ENCODE measurements at regions not wholly inside any gene's neighbourhood (a gene's known extent, or its start where the extent isn't known, plus 50 kb on each side); places are given as distances from the start of the nearest gene placed in this dataset.

GRCh38 chr19:29329460-29330134 is 116.6 kb upstream of the UQCRFS1 start:
- WGBS (ENCODE audit: missing lambda C conversion rate), result 7% methylated on average over 5 of the region's 5 CpGs
- TF ChIP-seq HOXB13 (CRISPR knock-in tag; IDR thresholded peaks at IDR 0.05; ENCODE audit: low read depth), result 0 out of 2 replicates have a peak, but pooled peaks have one; percentile 56
- no peak for TF ChIP-seq BHLHE40 (IDR thresholded peaks at IDR 0.05; ENCODE audit: low read depth, low read length)
- TF ChIP-seq TP53 (CRISPR knock-in tag; IDR thresholded peaks at IDR 0.05), result no peak
- TF ChIP-seq CBX2 (IDR thresholded peaks at IDR 0.05; ENCODE audit: borderline replicate concordance, low read depth), result no peak
- no peak for TF ChIP-seq NPAS2 (CRISPR knock-in tag; IDR thresholded peaks at IDR 0.05; ENCODE audit: borderline replicate concordance)
- no peak for TF ChIP-seq HEYL (CRISPR knock-in tag; IDR thresholded peaks at IDR 0.05)
- no peak for TF ChIP-seq ATOH8 (CRISPR knock-in tag; IDR thresholded peaks at IDR 0.05; ENCODE audit: low read depth)
- no peak for TF ChIP-seq JUN (IDR thresholded peaks at IDR 0.05)
- TF ChIP-seq SMC3 (IDR thresholded peaks at IDR 0.05), result no peak
- TF ChIP-seq MYC (IDR thresholded peaks at IDR 0.05; ENCODE audit: borderline replicate concordance, low read length), result no peak
- TF ChIP-seq MAZ (IDR thresholded peaks at IDR 0.05; ENCODE audit: borderline replicate concordance, low read depth, low read length), result no peak
- TF ChIP-seq, protein P1, sequence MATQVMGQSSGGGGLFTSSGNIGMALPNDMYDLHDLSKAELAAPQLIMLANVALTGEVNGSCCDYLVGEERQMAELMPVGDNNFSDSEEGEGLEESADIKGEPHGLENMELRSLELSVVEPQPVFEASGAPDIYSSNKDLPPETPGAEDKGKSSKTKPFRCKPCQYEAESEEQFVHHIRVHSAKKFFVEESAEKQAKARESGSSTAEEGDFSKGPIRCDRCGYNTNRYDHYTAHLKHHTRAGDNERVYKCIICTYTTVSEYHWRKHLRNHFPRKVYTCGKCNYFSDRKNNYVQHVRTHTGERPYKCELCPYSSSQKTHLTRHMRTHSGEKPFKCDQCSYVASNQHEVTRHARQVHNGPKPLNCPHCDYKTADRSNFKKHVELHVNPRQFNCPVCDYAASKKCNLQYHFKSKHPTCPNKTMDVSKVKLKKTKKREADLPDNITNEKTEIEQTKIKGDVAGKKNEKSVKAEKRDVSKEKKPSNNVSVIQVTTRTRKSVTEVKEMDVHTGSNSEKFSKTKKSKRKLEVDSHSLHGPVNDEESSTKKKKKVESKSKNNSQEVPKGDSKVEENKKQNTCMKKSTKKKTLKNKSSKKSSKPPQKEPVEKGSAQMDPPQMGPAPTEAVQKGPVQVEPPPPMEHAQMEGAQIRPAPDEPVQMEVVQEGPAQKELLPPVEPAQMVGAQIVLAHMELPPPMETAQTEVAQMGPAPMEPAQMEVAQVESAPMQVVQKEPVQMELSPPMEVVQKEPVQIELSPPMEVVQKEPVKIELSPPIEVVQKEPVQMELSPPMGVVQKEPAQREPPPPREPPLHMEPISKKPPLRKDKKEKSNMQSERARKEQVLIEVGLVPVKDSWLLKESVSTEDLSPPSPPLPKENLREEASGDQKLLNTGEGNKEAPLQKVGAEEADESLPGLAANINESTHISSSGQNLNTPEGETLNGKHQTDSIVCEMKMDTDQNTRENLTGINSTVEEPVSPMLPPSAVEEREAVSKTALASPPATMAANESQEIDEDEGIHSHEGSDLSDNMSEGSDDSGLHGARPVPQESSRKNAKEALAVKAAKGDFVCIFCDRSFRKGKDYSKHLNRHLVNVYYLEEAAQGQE (IDR thresholded peaks at IDR 0.05), result peak; percentile 87
- no peak for TF ChIP-seq POLR2A (IDR thresholded peaks at IDR 0.05; ENCODE audit: low read length)
- TF ChIP-seq HES2 (IDR thresholded peaks at IDR 0.05), result no peak
- TF ChIP-seq, protein P2, sequence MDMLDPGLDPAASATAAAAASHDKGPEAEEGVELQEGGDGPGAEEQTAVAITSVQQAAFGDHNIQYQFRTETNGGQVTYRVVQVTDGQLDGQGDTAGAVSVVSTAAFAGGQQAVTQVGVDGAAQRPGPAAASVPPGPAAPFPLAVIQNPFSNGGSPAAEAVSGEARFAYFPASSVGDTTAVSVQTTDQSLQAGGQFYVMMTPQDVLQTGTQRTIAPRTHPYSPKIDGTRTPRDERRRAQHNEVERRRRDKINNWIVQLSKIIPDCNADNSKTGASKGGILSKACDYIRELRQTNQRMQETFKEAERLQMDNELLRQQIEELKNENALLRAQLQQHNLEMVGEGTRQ (IDR thresholded peaks at IDR 0.05), result no peak
- TF ChIP-seq E2F6 (IDR thresholded peaks at IDR 0.05; ENCODE audit: borderline replicate concordance, low read depth), result no peak
- TF ChIP-seq MAFK (IDR thresholded peaks at IDR 0.05; ENCODE audit: partially characterized antibody), result peak; percentile 15
- TF ChIP-seq EHMT2 (IDR thresholded peaks at IDR 0.05; ENCODE audit: low read depth), result peak; percentile 75; the same call in 1 of the 2 replicates
- no peak overlapping the region for H3K4me3 ChIP-seq
- POLR2A ChIA-PET, result no interaction called here
- H3K4me1 ChIP-seq, result no peaks in the 10 kb centered on the region
- DNase-seq (ENCODE audit: low read depth in 1 of 2, low spot score in 1 of 2) (peak in 1 of 2 experiments; percentile 36), FAIRE-seq (no peak), ATAC-seq (peak; percentile 33 to 40; a peak in 1 of 6 replicates)
- CTCF ChIA-PET, result interaction anchor here (1.1 kb wide), 2 partner anchors 10 to 14 kb away, joined by 3 read pairs; no protein-coding TSS in a partner anchor
- no peak overlapping the region for H3K4me2 ChIP-seq
- H3K9me3 ChIP-seq, result peaks cover 8% of the 10 kb centered on the region
- no peak overlapping the region for H3K27ac ChIP-seq

DNA sequence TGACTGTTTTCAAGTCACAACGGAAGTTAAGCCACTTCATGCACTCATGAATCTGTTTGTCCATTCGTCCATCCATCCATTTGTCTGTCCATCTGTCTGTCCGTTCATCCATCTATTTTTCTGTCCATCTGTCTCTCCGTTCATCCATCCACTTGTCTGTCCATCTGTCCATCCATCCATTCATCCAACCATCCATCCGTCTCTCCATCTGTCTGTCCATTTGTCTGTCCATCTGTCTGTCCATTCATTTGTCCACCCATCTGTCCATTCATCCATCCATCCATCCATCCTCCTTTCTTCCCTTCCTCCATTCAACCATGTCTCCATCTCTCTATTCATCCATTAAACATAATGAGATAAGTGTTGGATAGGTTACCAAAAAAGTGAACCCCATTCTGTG is 123.5 kb upstream of the UQCRFS1 start:
- Histone ChIP-seq H3K27ac (no peak overlapping the region), H3K9me3 (peaks cover 8% of the 10 kb centered on the region), H3K4me2 (no peak overlapping the region), H3K4me1 (no peaks in the 10 kb centered on the region), H3K4me3 (no peak overlapping the region)
- ATAC-seq, result no peak
- TF ChIP-seq JUN (IDR thresholded peaks at IDR 0.05) (no peak), TP53 (CRISPR knock-in tag; IDR thresholded peaks at IDR 0.05) (no peak), RARB (CRISPR knock-in tag; IDR thresholded peaks at IDR 0.05) (no peak), HEYL (CRISPR knock-in tag; IDR thresholded peaks at IDR 0.05) (no peak), RNF2 (IDR thresholded peaks at IDR 0.05; ENCODE audit: borderline replicate concordance, low read depth) (no peak), PHF8 (IDR thresholded peaks at IDR 0.05; ENCODE audit: borderline replicate concordance, low read depth) (no peak), HMGXB4 (CRISPR knock-in tag; IDR thresholded peaks at IDR 0.05; ENCODE audit: borderline replicate concordance) (no peak)
- TF ChIP-seq, protein P3, sequence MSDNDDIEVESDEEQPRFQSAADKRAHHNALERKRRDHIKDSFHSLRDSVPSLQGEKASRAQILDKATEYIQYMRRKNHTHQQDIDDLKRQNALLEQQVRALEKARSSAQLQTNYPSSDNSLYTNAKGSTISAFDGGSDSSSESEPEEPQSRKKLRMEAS (IDR thresholded peaks at IDR 0.05), result no peak
- DNase-seq (ENCODE audit: low read depth in 1 of 2, low spot score in 1 of 2), result no peak
- ChIA-PET POLR2A (no interaction called here), CTCF (no interaction called here)
- WGBS (ENCODE audit: missing lambda C conversion rate), result 3% methylated on average over 5 of the region's 5 CpGs
- peak; percentile 54 for FAIRE-seq

Measured in A549 (cell line).